Neural progenitor cell (in vitro differentiated cells): ENCODE measurements at regions not wholly inside any gene's neighbourhood (a gene's known extent, or its start where the extent isn't known, plus 50 kb on each side); places are given as distances from the start of the nearest gene placed in this dataset.

Experiments
- EZH2phosphoT487 ChIP-seq: fragments of 200-600 bp; sonication (generic); IDR thresholded peaks from 2 replicates; pipeline ENCODE4 v1.6.1; 2017; ENCODE audit warnings: antibody characterized with exemption
- TF ChIP-seq, protein P1 (sequence below): fragments of 200-600 bp; sonication (generic); IDR thresholded peaks from 2 replicates; pipeline ENCODE4 v1.5.1; 2017; ENCODE audit warnings: antibody characterized with exemption, mild to moderate bottlenecking

DNA sequence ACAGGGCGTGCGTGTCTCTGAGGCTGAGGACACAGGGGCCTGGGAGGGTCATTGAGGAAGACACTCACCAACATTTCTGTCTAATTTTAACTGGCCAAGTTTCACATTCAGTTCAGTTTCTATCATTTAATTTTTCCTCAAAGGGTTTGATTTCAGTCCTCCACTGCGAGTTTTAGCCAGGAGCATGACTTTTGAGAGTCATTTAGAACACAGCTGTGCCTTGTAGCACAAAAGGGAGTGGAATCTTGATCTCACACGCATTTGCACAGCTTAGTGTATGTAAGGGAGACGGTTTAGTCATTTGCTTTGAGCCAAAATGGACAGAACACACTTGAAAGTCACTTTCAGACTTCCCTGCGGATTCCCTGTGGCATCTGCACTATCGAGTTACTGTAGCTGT lies 1090.8 kb downstream of the BCL11B start:
- TF ChIP-seq EZH2phosphoT487: no peak
- TF ChIP-seq, protein P1, sequence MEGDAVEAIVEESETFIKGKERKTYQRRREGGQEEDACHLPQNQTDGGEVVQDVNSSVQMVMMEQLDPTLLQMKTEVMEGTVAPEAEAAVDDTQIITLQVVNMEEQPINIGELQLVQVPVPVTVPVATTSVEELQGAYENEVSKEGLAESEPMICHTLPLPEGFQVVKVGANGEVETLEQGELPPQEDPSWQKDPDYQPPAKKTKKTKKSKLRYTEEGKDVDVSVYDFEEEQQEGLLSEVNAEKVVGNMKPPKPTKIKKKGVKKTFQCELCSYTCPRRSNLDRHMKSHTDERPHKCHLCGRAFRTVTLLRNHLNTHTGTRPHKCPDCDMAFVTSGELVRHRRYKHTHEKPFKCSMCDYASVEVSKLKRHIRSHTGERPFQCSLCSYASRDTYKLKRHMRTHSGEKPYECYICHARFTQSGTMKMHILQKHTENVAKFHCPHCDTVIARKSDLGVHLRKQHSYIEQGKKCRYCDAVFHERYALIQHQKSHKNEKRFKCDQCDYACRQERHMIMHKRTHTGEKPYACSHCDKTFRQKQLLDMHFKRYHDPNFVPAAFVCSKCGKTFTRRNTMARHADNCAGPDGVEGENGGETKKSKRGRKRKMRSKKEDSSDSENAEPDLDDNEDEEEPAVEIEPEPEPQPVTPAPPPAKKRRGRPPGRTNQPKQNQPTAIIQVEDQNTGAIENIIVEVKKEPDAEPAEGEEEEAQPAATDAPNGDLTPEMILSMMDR: no peak
